ENCODE measurements at regions not wholly inside any gene's neighbourhood (a gene's known extent, or its start where the extent isn't known, plus 50 kb on each side); places are given as distances from the start of the nearest gene placed in this dataset.

DNA sequence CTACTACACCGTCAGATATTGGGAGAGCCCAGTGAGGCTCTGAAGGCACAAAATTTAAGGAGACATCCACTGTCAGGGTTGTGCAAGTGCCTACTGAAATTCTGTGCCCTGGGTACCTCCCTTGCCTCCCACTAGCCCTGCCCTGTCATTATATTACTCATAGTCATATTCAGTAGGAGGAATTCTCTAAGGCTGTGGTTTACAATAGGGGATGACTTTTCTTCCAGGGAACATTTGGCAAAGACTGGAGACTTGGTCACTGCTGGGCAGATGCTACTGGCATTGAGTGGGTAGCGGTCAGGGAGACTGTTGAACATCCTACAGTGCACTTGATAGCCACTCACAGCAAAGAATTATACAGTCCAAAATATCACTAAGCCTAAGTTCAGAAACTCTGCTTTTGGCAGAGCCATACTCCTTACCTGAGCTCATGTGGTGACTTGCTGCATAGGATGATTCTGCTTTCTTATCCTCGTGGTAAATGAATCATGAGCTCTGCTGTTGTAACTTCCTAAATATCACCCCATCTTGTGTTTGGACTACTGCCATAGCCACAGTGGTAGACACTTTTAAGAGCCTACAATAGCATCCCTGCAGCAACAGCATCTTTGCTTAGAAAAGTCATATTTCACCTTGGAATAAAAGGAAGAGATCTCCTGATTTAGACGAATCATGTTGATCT is 563.4 kb upstream of the PLXNA2 start:
- TF ChIP-seq EP300 (IDR thresholded peaks at IDR 0.05; ENCODE audit: borderline replicate concordance): no peak
- TF ChIP-seq NFIC (IDR thresholded peaks at IDR 0.05): no peak
- TF ChIP-seq CREB1 (IDR thresholded peaks at IDR 0.05; ENCODE audit: low read depth): no peak

DNA sequence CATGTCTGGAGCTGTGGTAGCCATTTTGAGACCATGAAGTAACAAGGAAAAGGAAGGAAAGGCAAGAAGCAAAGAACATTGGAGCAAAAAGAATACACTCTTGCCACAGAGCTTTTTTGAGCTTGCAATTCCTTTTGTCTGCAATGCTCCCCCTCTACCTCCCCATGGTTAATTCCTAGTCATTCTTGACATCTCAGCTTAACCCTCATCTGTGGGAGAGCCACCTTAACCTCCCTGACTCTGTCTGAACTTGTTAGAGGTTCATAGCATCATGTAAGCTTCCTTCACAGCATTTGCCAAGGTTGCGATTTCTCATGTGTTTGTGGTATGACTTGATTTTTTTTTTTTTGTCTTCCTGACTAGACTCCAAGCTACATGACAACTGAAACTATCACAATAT is 564.1 kb upstream of the PLXNA2 start:
- no peak for TF ChIP-seq TCF12 (IDR thresholded peaks at IDR 0.05; ENCODE audit: low read depth)

DNA sequence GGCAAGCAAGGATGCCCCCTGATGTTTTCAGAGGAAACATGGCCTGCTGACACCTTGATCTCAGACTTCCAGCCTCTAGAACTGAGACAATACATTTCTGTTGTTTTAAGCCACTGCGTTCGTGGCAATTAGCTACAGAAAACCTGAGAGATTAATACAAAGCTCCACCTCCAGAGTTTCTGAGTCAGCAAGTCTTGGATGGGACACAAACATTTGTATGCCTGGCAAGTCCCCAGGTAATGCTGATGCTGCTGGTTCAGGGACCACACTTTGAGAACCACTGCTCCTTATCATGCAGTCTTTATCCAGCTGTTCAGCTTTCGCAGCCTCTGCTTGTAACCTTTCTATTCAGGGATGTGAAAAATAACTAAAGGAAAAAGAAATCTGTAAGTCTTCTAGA is 565.7 kb upstream of the PLXNA2 start:
- TF ChIP-seq FOXM1 (IDR thresholded peaks at IDR 0.05; ENCODE audit: borderline replicate concordance, low read depth): no peak
- TF ChIP-seq NFIC (IDR thresholded peaks at IDR 0.05): no peak

DNA sequence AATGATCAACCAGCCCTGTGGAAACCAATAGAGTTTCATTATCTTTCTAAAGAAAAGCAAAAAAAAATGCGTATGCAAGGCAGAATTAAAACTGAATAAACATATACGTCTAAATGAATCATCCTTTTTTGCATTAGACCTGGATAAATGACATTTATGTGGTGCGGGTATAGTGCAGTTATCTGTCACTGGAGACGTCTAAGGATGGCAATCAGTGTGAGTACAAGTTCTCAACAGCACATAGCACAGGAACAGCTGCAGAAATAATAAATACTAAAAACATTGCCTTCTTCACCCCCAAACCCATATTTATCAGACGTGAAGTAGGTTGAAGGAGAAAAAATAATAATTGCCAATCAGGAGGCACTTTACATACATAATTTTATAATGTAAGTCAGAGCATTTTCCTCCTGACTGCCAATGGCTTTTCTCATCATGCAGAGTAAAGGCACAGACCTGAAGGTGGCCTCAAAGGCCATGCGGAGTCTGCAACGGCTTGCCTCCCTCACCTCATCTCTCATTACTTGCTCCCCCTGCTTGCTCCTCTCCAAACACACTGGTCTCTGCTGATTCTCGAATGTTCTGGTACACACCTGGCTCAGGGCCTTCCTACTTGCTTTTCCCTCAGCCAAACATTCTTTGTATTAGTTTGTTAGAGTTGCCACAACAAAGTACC is 574.7 kb upstream of the PLXNA2 start:
- TF ChIP-seq TCF12 (IDR thresholded peaks at IDR 0.05; ENCODE audit: low read depth) (no peak), CEBPB (IDR thresholded peaks at IDR 0.05) (no peak), EGR1 (IDR thresholded peaks at IDR 0.05) (no peak), FOXM1 (IDR thresholded peaks at IDR 0.05; ENCODE audit: borderline replicate concordance, low read depth) (no peak), RAD21 (IDR thresholded peaks at IDR 0.05; ENCODE audit: low read depth) (no peak), YY1 (IDR thresholded peaks at IDR 0.05; ENCODE audit: low read depth) (no peak), ZBTB7A (IDR thresholded peaks at IDR 0.05; ENCODE audit: low read depth) (no peak), CREB1 (IDR thresholded peaks at IDR 0.05; ENCODE audit: low read depth) (no peak), EP300 (IDR thresholded peaks at IDR 0.05; ENCODE audit: borderline replicate concordance) (no peak), TAF1 (IDR thresholded peaks at IDR 0.05; ENCODE audit: low read depth) (no peak), NFIC (IDR thresholded peaks at IDR 0.05) (no peak), TEAD4 (IDR thresholded peaks at IDR 0.05) (no peak)
- TF ChIP-seq, protein P1, sequence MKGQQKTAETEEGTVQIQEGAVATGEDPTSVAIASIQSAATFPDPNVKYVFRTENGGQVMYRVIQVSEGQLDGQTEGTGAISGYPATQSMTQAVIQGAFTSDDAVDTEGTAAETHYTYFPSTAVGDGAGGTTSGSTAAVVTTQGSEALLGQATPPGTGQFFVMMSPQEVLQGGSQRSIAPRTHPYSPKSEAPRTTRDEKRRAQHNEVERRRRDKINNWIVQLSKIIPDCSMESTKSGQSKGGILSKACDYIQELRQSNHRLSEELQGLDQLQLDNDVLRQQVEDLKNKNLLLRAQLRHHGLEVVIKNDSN (IDR thresholded peaks at IDR 0.05): no peak
- TF ChIP-seq, protein P2, sequence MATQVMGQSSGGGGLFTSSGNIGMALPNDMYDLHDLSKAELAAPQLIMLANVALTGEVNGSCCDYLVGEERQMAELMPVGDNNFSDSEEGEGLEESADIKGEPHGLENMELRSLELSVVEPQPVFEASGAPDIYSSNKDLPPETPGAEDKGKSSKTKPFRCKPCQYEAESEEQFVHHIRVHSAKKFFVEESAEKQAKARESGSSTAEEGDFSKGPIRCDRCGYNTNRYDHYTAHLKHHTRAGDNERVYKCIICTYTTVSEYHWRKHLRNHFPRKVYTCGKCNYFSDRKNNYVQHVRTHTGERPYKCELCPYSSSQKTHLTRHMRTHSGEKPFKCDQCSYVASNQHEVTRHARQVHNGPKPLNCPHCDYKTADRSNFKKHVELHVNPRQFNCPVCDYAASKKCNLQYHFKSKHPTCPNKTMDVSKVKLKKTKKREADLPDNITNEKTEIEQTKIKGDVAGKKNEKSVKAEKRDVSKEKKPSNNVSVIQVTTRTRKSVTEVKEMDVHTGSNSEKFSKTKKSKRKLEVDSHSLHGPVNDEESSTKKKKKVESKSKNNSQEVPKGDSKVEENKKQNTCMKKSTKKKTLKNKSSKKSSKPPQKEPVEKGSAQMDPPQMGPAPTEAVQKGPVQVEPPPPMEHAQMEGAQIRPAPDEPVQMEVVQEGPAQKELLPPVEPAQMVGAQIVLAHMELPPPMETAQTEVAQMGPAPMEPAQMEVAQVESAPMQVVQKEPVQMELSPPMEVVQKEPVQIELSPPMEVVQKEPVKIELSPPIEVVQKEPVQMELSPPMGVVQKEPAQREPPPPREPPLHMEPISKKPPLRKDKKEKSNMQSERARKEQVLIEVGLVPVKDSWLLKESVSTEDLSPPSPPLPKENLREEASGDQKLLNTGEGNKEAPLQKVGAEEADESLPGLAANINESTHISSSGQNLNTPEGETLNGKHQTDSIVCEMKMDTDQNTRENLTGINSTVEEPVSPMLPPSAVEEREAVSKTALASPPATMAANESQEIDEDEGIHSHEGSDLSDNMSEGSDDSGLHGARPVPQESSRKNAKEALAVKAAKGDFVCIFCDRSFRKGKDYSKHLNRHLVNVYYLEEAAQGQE (IDR thresholded peaks at IDR 0.05; ENCODE audit: low read depth): no peak
- TF ChIP-seq, protein P3, sequence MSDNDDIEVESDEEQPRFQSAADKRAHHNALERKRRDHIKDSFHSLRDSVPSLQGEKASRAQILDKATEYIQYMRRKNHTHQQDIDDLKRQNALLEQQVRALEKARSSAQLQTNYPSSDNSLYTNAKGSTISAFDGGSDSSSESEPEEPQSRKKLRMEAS (IDR thresholded peaks at IDR 0.05): no peak

DNA sequence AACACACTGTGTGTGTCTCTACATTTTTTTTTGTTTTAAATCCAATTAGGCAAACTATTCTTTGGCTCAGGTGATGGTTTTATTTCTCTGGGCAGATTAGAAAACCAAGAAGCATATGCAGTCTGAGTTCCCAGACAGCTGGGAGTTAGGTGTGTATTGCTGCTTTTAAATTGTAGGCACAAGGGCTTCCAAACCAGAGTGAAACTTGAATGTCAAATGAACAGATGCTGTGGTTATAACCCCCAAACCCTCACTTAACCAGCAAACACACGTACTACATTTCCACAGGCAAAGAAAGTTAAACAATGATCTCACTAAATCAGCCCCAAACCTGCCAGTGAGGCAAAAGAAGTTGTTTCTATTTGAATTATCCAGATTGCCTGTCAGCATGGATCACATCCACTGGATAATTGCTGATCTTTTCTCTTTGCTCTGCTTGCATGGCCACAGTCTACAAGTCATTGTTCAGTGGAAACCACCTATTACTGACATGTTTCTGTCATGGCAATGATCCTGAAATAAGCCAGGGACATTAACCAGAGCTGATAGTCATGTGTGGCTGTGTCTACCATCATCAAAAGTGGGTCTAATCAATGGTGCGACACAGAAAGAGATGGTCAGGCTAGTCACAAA is 576.5 kb upstream of the PLXNA2 start:
- TF ChIP-seq, protein P1 (IDR thresholded peaks at IDR 0.05): no peak
- TF ChIP-seq, protein P3 (IDR thresholded peaks at IDR 0.05): no peak
- TF ChIP-seq NFIC (IDR thresholded peaks at IDR 0.05) (no peak), EGR1 (IDR thresholded peaks at IDR 0.05) (no peak), TCF12 (IDR thresholded peaks at IDR 0.05; ENCODE audit: low read depth) (no peak), YY1 (IDR thresholded peaks at IDR 0.05; ENCODE audit: low read depth) (no peak), RAD21 (IDR thresholded peaks at IDR 0.05; ENCODE audit: low read depth) (no peak), FOXM1 (IDR thresholded peaks at IDR 0.05; ENCODE audit: borderline replicate concordance, low read depth) (no peak), TAF1 (IDR thresholded peaks at IDR 0.05; ENCODE audit: low read depth) (no peak), ZBTB7A (IDR thresholded peaks at IDR 0.05; ENCODE audit: low read depth) (no peak), TEAD4 (IDR thresholded peaks at IDR 0.05) (no peak), CREB1 (IDR thresholded peaks at IDR 0.05; ENCODE audit: low read depth) (no peak)

DNA sequence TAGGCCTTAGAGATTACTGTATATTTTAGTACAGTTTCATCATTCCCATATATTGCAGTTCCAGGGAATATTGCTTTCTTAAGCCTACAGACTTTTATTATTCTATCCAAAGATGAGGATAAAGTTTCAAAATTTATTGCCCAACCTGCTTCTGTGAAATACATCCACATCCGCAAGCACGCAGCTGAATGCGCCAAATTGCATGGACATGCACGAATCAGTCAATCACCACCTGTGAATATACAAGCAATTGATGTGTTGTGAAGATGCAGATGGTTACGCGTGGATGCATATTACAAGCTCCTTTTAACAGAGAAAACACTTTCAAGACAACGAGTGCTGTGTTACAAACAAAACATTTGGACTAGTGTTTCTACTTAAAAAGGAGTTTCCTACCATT is 577.8 kb upstream of the PLXNA2 start:
- TF ChIP-seq TEAD4 (IDR thresholded peaks at IDR 0.05): no peak
- TF ChIP-seq TCF12 (IDR thresholded peaks at IDR 0.05; ENCODE audit: low read depth): no peak
- TF ChIP-seq CEBPB (IDR thresholded peaks at IDR 0.05): no peak
- TF ChIP-seq NFIC (IDR thresholded peaks at IDR 0.05): no peak

DNA sequence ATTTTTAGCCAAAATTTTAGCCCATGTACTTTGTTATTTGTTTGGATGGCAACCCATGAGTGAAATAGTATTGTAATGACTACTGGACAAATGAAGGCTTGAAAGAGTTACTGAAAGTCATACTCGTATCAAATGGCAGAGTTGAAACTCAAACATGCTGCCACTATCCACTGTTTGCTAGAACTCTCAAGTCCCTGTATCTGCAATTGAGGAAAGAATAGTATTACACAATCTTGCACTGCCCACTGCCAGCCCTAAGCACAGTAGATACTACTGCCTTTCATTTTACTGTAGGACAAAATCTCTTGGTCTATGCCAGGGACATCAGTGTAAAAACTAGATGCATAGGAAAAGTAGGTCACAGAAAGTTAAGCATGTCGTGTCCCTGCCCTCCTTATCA is 581.1 kb upstream of the PLXNA2 start:
- TF ChIP-seq EGR1 (IDR thresholded peaks at IDR 0.05) (no peak), RAD21 (IDR thresholded peaks at IDR 0.05; ENCODE audit: low read depth) (no peak)

DNA sequence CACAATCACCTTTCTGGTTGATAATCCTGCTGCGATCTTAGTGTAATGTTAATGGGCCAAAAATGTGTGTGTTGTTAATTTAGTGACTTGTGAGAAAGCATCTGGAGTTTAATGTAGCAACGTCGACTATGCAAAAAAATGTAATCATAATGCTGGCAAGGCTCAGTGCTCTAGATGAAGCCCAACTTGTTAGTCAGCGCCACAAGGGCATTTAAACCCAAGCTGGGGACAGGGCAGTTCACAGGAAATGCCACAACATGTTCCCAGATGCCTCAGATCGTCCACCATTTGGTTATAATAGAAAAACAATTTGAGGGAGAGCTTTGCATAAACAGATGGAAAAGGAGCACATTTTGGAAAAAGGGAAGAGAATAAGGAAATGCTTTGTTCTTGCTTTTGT is 585.4 kb upstream of the PLXNA2 start:
- no peak for TF ChIP-seq CREB1 (IDR thresholded peaks at IDR 0.05; ENCODE audit: low read depth)
- TF ChIP-seq, protein P1 (IDR thresholded peaks at IDR 0.05): no peak
- TF ChIP-seq ZBTB7A (IDR thresholded peaks at IDR 0.05; ENCODE audit: low read depth): no peak
- TF ChIP-seq YY1 (IDR thresholded peaks at IDR 0.05; ENCODE audit: low read depth): no peak
- no peak for TF ChIP-seq TEAD4 (IDR thresholded peaks at IDR 0.05)
- TF ChIP-seq, protein P3 (IDR thresholded peaks at IDR 0.05): no peak
- TF ChIP-seq RAD21 (IDR thresholded peaks at IDR 0.05; ENCODE audit: low read depth): no peak
- no peak for TF ChIP-seq CEBPB (IDR thresholded peaks at IDR 0.05)
- TF ChIP-seq EGR1 (IDR thresholded peaks at IDR 0.05): no peak
- no peak for TF ChIP-seq TCF12 (IDR thresholded peaks at IDR 0.05; ENCODE audit: low read depth)
- no peak for TF ChIP-seq TAF1 (IDR thresholded peaks at IDR 0.05; ENCODE audit: low read depth)
- no peak for TF ChIP-seq NFIC (IDR thresholded peaks at IDR 0.05)
- no peak for TF ChIP-seq EP300 (IDR thresholded peaks at IDR 0.05; ENCODE audit: borderline replicate concordance)
- TF ChIP-seq, protein P2 (IDR thresholded peaks at IDR 0.05; ENCODE audit: low read depth): no peak
- TF ChIP-seq FOXM1 (IDR thresholded peaks at IDR 0.05; ENCODE audit: borderline replicate concordance, low read depth): no peak

Data from Ishikawa (cell line).